Astrocyte (in vitro differentiated cells and primary cell): ENCODE measurements at regions not wholly inside any gene's neighbourhood (a gene's known extent, or its start where the extent isn't known, plus 50 kb on each side); places are given as distances from the start of the nearest gene placed in this dataset.

Experiments
- EZH2 ChIP-seq: IDR thresholded peaks from 2 replicates; pipeline ENCODE4 v1.6.1; 2012; ENCODE audit warnings: mild to moderate bottlenecking, low read length, inconsistent platforms; ENCODE audit not compliant: insufficient read depth
- TF ChIP-seq, protein P1 (sequence below): IDR thresholded peaks from 2 replicates; pipeline ENCODE4 v1.5.1; 2011; ENCODE audit warnings: low read depth, mild to moderate bottlenecking, inconsistent platforms, low read length, moderate library complexity; ENCODE audit not compliant: insufficient read depth

DNA sequence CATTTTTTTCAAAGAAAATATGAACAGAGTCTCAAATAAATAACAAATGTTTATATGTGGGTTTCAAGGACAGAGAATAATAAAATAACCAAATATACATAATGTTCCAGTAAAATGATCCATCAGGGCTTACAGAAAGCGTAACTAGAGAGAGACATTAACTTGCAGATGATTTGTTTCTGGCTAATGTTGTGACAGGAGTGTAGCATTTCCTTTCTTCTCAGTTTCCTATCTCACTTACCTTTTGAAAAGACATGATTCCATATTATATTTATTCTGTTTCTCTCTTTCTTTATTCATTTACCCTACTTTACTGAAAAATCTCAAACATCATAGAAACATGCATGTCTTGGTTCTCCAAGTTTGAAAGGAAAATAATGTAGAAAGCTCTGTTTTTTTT, 451.3 kb upstream of the CDH9 start:
- TF ChIP-seq, protein P1, sequence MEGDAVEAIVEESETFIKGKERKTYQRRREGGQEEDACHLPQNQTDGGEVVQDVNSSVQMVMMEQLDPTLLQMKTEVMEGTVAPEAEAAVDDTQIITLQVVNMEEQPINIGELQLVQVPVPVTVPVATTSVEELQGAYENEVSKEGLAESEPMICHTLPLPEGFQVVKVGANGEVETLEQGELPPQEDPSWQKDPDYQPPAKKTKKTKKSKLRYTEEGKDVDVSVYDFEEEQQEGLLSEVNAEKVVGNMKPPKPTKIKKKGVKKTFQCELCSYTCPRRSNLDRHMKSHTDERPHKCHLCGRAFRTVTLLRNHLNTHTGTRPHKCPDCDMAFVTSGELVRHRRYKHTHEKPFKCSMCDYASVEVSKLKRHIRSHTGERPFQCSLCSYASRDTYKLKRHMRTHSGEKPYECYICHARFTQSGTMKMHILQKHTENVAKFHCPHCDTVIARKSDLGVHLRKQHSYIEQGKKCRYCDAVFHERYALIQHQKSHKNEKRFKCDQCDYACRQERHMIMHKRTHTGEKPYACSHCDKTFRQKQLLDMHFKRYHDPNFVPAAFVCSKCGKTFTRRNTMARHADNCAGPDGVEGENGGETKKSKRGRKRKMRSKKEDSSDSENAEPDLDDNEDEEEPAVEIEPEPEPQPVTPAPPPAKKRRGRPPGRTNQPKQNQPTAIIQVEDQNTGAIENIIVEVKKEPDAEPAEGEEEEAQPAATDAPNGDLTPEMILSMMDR, result no peak
- TF ChIP-seq EZH2, result no peak
